ENCODE measurements at regions not wholly inside any gene's neighbourhood (a gene's known extent, or its start where the extent isn't known, plus 50 kb on each side); places are given as distances from the start of the nearest gene placed in this dataset.

GRCh38 chr4:18813055-18813454 lies 791.5 kb upstream of the LCORL start:
- Mint-ChIP-seq H3K27me3 (ENCODE audit: insufficient read depth) (no peaks in the 10 kb centered on the region), H3K4me1 (ENCODE audit: low read depth) (peaks cover 5% of the 10 kb centered on the region; the same call in 1 of the 2 replicates), H3K4me3 (no peak overlapping the region), H3K36me3 (ENCODE audit: low read depth) (no peaks in the 10 kb centered on the region), H3K27ac (no peak overlapping the region), H3K9me3 (no peaks in the 10 kb centered on the region)
- no peak for DNase-seq
- no peak for TF ChIP-seq CTCF (IDR thresholded peaks at IDR 0.05)

GRCh38 chr4:18803781-18804180 lies 782.2 kb upstream of the LCORL start:
- Mint-ChIP-seq H3K27ac (no peak overlapping the region), H3K9me3 (no peaks in the 10 kb centered on the region), H3K36me3 (ENCODE audit: low read depth) (no peaks in the 10 kb centered on the region), H3K4me1 (ENCODE audit: low read depth) (no peaks in the 10 kb centered on the region), H3K4me3 (no peak overlapping the region), H3K27me3 (ENCODE audit: insufficient read depth) (no peaks in the 10 kb centered on the region)
- no peak for TF ChIP-seq CTCF (IDR thresholded peaks at IDR 0.05)
- no peak for DNase-seq

GRCh38 chr4:18798123-18798522 lies 776.6 kb upstream of the LCORL start:
- TF ChIP-seq CTCF (IDR thresholded peaks at IDR 0.05) = no peak
- H3K27ac Mint-ChIP-seq = no peak overlapping the region
- H3K27me3 Mint-ChIP-seq (ENCODE audit: insufficient read depth) = no peaks in the 10 kb centered on the region
- H3K4me1 Mint-ChIP-seq (ENCODE audit: low read depth) = no peaks in the 10 kb centered on the region
- H3K4me3 Mint-ChIP-seq = no peak overlapping the region
- no peaks in the 10 kb centered on the region for H3K9me3 Mint-ChIP-seq
- no peaks in the 10 kb centered on the region for H3K36me3 Mint-ChIP-seq (ENCODE audit: low read depth)
- DNase-seq = no peak

GRCh38 chr4:18795794-18796193 lies 774.2 kb upstream of the LCORL start:
- Mint-ChIP-seq H3K36me3 (ENCODE audit: low read depth) (no peaks in the 10 kb centered on the region), H3K27me3 (ENCODE audit: insufficient read depth) (no peaks in the 10 kb centered on the region), H3K27ac (no peak overlapping the region), H3K4me3 (no peak overlapping the region), H3K9me3 (no peaks in the 10 kb centered on the region), H3K4me1 (ENCODE audit: low read depth) (no peaks in the 10 kb centered on the region)
- no peak for TF ChIP-seq CTCF (IDR thresholded peaks at IDR 0.05)
- DNase-seq = no peak

- Mint-ChIP-seq H3K9me3 (no peaks in the 10 kb centered on the region; the same call in 1 of the 2 replicates), H3K4me3 (no peak overlapping the region), H3K27ac (no peak overlapping the region), H3K4me1 (ENCODE audit: low read depth) (peaks cover 11% of the 10 kb centered on the region; the same call in 1 of the 2 replicates), H3K27me3 (ENCODE audit: insufficient read depth) (peaks cover 2% of the 10 kb centered on the region; the same call in 1 of the 2 replicates), H3K36me3 (ENCODE audit: low read depth) (no peaks in the 10 kb centered on the region)
- no peak for DNase-seq
- no peak for TF ChIP-seq CTCF (IDR thresholded peaks at IDR 0.05)
Observed at GRCh38 chr4:18777190-18777930, 755.8 kb upstream of the LCORL start.
